ENCODE measurements at regions not wholly inside any gene's neighbourhood (a gene's known extent, or its start where the extent isn't known, plus 50 kb on each side); places are given as distances from the start of the nearest gene placed in this dataset.

GRCh38 chr2:226584518-226585055 is 215.0 kb downstream of the IRS1 start:
- Mint-ChIP-seq H3K4me3 (no peak overlapping the region), H3K4me1 (ENCODE audit: low read depth) (no peaks in the 10 kb centered on the region), H3K9me3 (no peaks in the 10 kb centered on the region), H3K27ac (no peak overlapping the region), H3K27me3 (peaks cover 22% of the 10 kb centered on the region), H3K36me3 (ENCODE audit: low read depth) (no peaks in the 10 kb centered on the region)

- no peaks in the 10 kb centered on the region for H3K36me3 Mint-ChIP-seq (ENCODE audit: low read depth)
- H3K4me1 Mint-ChIP-seq (ENCODE audit: low read depth): no peaks in the 10 kb centered on the region
- peaks cover 27% of the 10 kb centered on the region for H3K27me3 Mint-ChIP-seq
- H3K9me3 Mint-ChIP-seq: no peaks in the 10 kb centered on the region
- no peak overlapping the region for H3K27ac Mint-ChIP-seq
- H3K4me3 Mint-ChIP-seq: no peak overlapping the region
These were observed 215.9 kb downstream of the IRS1 start for GRCh38 chr2:226583715-226584114.

- Mint-ChIP-seq H3K4me3 (no peak overlapping the region), H3K27ac (no peak overlapping the region), H3K27me3 (peaks cover 27% of the 10 kb centered on the region), H3K9me3 (no peaks in the 10 kb centered on the region), H3K4me1 (ENCODE audit: low read depth) (no peaks in the 10 kb centered on the region), H3K36me3 (ENCODE audit: low read depth) (no peaks in the 10 kb centered on the region)
These were observed 218.0 kb downstream of the IRS1 start for GRCh38 chr2:226581661-226582060.

GRCh38 chr2:226581004-226581403 is 218.6 kb downstream of the IRS1 start:
- Mint-ChIP-seq H3K27me3 (peaks cover 27% of the 10 kb centered on the region), H3K27ac (no peak overlapping the region), H3K36me3 (ENCODE audit: low read depth) (no peaks in the 10 kb centered on the region), H3K9me3 (no peaks in the 10 kb centered on the region), H3K4me1 (ENCODE audit: low read depth) (no peaks in the 10 kb centered on the region), H3K4me3 (no peak overlapping the region)

- H3K27ac Mint-ChIP-seq: no peak overlapping the region
These were observed 219.2 kb downstream of the IRS1 start for GRCh38 chr2:226580403-226580802.

GRCh38 chr2:226579519-226579918 is 220.1 kb downstream of the IRS1 start:
- Mint-ChIP-seq H3K9me3 (no peaks in the 10 kb centered on the region), H3K36me3 (ENCODE audit: low read depth) (no peaks in the 10 kb centered on the region), H3K4me1 (ENCODE audit: low read depth) (no peaks in the 10 kb centered on the region), H3K4me3 (no peak overlapping the region), H3K27me3 (peaks cover 27% of the 10 kb centered on the region), H3K27ac (no peak overlapping the region)

More at GRCh38 chr2:226580403-226580802, 219.2 kb downstream of the IRS1 start:
- Mint-ChIP-seq H3K4me3 (no peak overlapping the region), H3K9me3 (no peaks in the 10 kb centered on the region), H3K4me1 (ENCODE audit: low read depth) (no peaks in the 10 kb centered on the region), H3K27me3 (peaks cover 27% of the 10 kb centered on the region), H3K36me3 (ENCODE audit: low read depth) (no peaks in the 10 kb centered on the region)

- H3K27ac Mint-ChIP-seq: no peak overlapping the region
- H3K27me3 Mint-ChIP-seq: peaks cover 27% of the 10 kb centered on the region
- no peaks in the 10 kb centered on the region for H3K4me1 Mint-ChIP-seq (ENCODE audit: low read depth)
- H3K4me3 Mint-ChIP-seq: no peak overlapping the region
- H3K36me3 Mint-ChIP-seq (ENCODE audit: low read depth): no peaks in the 10 kb centered on the region
- no peaks in the 10 kb centered on the region for H3K9me3 Mint-ChIP-seq
These were observed 220.7 kb downstream of the IRS1 start for GRCh38 chr2:226578879-226579278.

GRCh38 chr2:226578373-226578772 is 221.2 kb downstream of the IRS1 start:
- Mint-ChIP-seq H3K36me3 (ENCODE audit: low read depth) (no peaks in the 10 kb centered on the region), H3K27ac (no peak overlapping the region), H3K4me3 (no peak overlapping the region), H3K27me3 (peaks cover 22% of the 10 kb centered on the region), H3K4me1 (ENCODE audit: low read depth) (no peaks in the 10 kb centered on the region), H3K9me3 (no peaks in the 10 kb centered on the region)

GRCh38 chr2:226575928-226576327 is 223.7 kb downstream of the IRS1 start:
- Mint-ChIP-seq H3K36me3 (ENCODE audit: low read depth) (no peaks in the 10 kb centered on the region), H3K4me1 (ENCODE audit: low read depth) (no peaks in the 10 kb centered on the region), H3K27me3 (peaks cover 6% of the 10 kb centered on the region), H3K9me3 (peaks cover 3% of the 10 kb centered on the region), H3K27ac (no peak overlapping the region), H3K4me3 (no peak overlapping the region)

- Mint-ChIP-seq H3K36me3 (ENCODE audit: low read depth) (no peaks in the 10 kb centered on the region), H3K27me3 (peaks cover 3% of the 10 kb centered on the region), H3K4me1 (ENCODE audit: low read depth) (no peaks in the 10 kb centered on the region), H3K27ac (no peak overlapping the region), H3K9me3 (peaks cover 3% of the 10 kb centered on the region), H3K4me3 (no peak overlapping the region)
These were observed 226.5 kb downstream of the IRS1 start for GRCh38 chr2:226573158-226573557.

- H3K4me1 Mint-ChIP-seq (ENCODE audit: low read depth): no peaks in the 10 kb centered on the region
- peaks cover 5% of the 10 kb centered on the region for H3K27me3 Mint-ChIP-seq
- no peaks in the 10 kb centered on the region for H3K36me3 Mint-ChIP-seq (ENCODE audit: low read depth)
- no peak overlapping the region for H3K4me3 Mint-ChIP-seq
- no peak overlapping the region for H3K27ac Mint-ChIP-seq
- no peaks in the 10 kb centered on the region for H3K9me3 Mint-ChIP-seq
These were observed 235.0 kb downstream of the IRS1 start for GRCh38 chr2:226564667-226565066.

- Mint-ChIP-seq H3K27ac (no peak overlapping the region), H3K36me3 (ENCODE audit: low read depth) (no peaks in the 10 kb centered on the region), H3K4me1 (ENCODE audit: low read depth) (no peaks in the 10 kb centered on the region), H3K9me3 (no peaks in the 10 kb centered on the region), H3K27me3 (peaks cover 9% of the 10 kb centered on the region), H3K4me3 (no peak overlapping the region)
These were observed 237.7 kb downstream of the IRS1 start for GRCh38 chr2:226561962-226562361.

- Mint-ChIP-seq H3K36me3 (ENCODE audit: low read depth) (no peaks in the 10 kb centered on the region), H3K4me1 (ENCODE audit: low read depth) (no peaks in the 10 kb centered on the region), H3K4me3 (no peak overlapping the region), H3K27me3 (peaks cover 13% of the 10 kb centered on the region), H3K9me3 (no peaks in the 10 kb centered on the region), H3K27ac (no peak overlapping the region)
These were observed 239.3 kb downstream of the IRS1 start for GRCh38 chr2:226560325-226560724.

- H3K4me1 Mint-ChIP-seq (ENCODE audit: low read depth): no peaks in the 10 kb centered on the region
- H3K27ac Mint-ChIP-seq: no peak overlapping the region
- no peak overlapping the region for H3K4me3 Mint-ChIP-seq
- no peaks in the 10 kb centered on the region for H3K9me3 Mint-ChIP-seq
- H3K36me3 Mint-ChIP-seq (ENCODE audit: low read depth): no peaks in the 10 kb centered on the region
- peaks cover 13% of the 10 kb centered on the region for H3K27me3 Mint-ChIP-seq
These were observed 240.1 kb downstream of the IRS1 start for GRCh38 chr2:226559536-226559935.

GRCh38 chr2:226558418-226558817 is 241.2 kb downstream of the IRS1 start:
- Mint-ChIP-seq H3K9me3 (no peaks in the 10 kb centered on the region), H3K36me3 (ENCODE audit: low read depth) (no peaks in the 10 kb centered on the region)

GRCh38 chr2:226556050-226556449 is 243.6 kb downstream of the IRS1 start:
- Mint-ChIP-seq H3K4me3 (no peak overlapping the region), H3K4me1 (ENCODE audit: low read depth) (no peaks in the 10 kb centered on the region), H3K27ac (no peak overlapping the region)

More at GRCh38 chr2:226558418-226558817, 241.2 kb downstream of the IRS1 start:
- Mint-ChIP-seq H3K4me3 (no peak overlapping the region), H3K27ac (no peak overlapping the region), H3K27me3 (peaks cover 13% of the 10 kb centered on the region), H3K4me1 (ENCODE audit: low read depth) (no peaks in the 10 kb centered on the region)

More at GRCh38 chr2:226556050-226556449, 243.6 kb downstream of the IRS1 start:
- H3K36me3 Mint-ChIP-seq (ENCODE audit: low read depth): no peaks in the 10 kb centered on the region
- peaks cover 13% of the 10 kb centered on the region for H3K27me3 Mint-ChIP-seq
- no peaks in the 10 kb centered on the region for H3K9me3 Mint-ChIP-seq
